Panc1 (cell line): ENCODE measurements at regions not wholly inside any gene's neighbourhood (a gene's known extent, or its start where the extent isn't known, plus 50 kb on each side); places are given as distances from the start of the nearest gene placed in this dataset.

Experiments used
- ATAC-seq: fragments of 200-7000 bp; cut with Tn5 transposase; 2 replicates; pipeline ENCODE4 v1.9.1; 2020; ENCODE audit warnings: mild to moderate bottlenecking, moderate library complexity
- BruUV-seq: library from RNA; stranded (reverse); fragments of 400-500 nt; replicated peaks from 2 replicates; lab custom pipeline; 2021; lab: Mats Ljungman, UMichigan
- CTCF ChIA-PET: fragments of 300-600 bp; sonication (Branson Sonifier 250); formaldehyde crosslinking; loops from one replicate; lab custom pipeline; 2022; ENCODE audit warnings: antibody characterized with exemption; lab: Charles Lee
- POLR2A ChIA-PET: fragments of 300-600 bp; sonication (Branson Sonifier 250); formaldehyde crosslinking; loops from one replicate; lab custom pipeline; 2022; ENCODE audit warnings: antibody characterized with exemption; lab: Charles Lee
- DNase-seq: peaks from one replicate; pipeline ENCODE4 v3.0.0-alpha.2; 2010; ENCODE audit warnings: low read depth, low spot score
- H3K27ac ChIP-seq: 2 replicates; pipeline ENCODE4 v1.5.1; 2011; ENCODE audit warnings: mild to moderate bottlenecking, low read length, inconsistent platforms
- H3K27me3 ChIP-seq: fragments of 200-500 bp; sonication (Bioruptor generic); 2 replicates; pipeline ENCODE4 v1.6.0; 2014; ENCODE audit warnings: low read length, inconsistent platforms; ENCODE audit not compliant: control insufficient read depth, insufficient read depth
- H3K36me3 ChIP-seq: fragments of 200-500 bp; sonication (Bioruptor generic); 2 replicates; pipeline ENCODE4 v1.5.1; 2014; ENCODE audit warnings: inconsistent platforms, mild to moderate bottlenecking, low read length, moderate library complexity; ENCODE audit not compliant: control insufficient read depth, insufficient read depth
- H3K4me1 ChIP-seq: 2 replicates; pipeline ENCODE4 v1.5.1; 2011; ENCODE audit warnings: inconsistent platforms, mild to moderate bottlenecking, low read length, moderate library complexity; ENCODE audit not compliant: control insufficient read depth, insufficient read depth
- H3K4me3 ChIP-seq, 2 experiments: 2 replicates each; pipeline ENCODE4 v1.5.1; 2011 to 2012; ENCODE audit warnings: low read depth in 2 of 2, low read length in 2 of 2, mild to moderate bottlenecking in 2 of 2, inconsistent platforms in 1 of 2, moderate library complexity in 1 of 2
- H3K9me3 ChIP-seq: fragments of 200-500 bp; sonication (Bioruptor generic); 2 replicates; pipeline ENCODE4 v1.5.1; 2014; ENCODE audit warnings: low read depth, mild to moderate bottlenecking, inconsistent platforms, low read length, moderate library complexity; ENCODE audit not compliant: control insufficient read depth, insufficient read depth
- POLR2AphosphoS5 ChIP-seq: IDR thresholded peaks from 2 replicates; pipeline ENCODE4 v1.6.1; 2012; ENCODE audit warnings: mild to moderate bottlenecking, low read depth, low read length, moderate library complexity
- SIN3A ChIP-seq: IDR thresholded peaks from 2 replicates; pipeline ENCODE4 v1.6.1; 2012; ENCODE audit warnings: low read depth, mild to moderate bottlenecking, low read length, moderate library complexity, borderline replicate concordance; ENCODE audit not compliant: insufficient read depth
- TCF7L2 ChIP-seq: IDR thresholded peaks from 2 replicates; pipeline ENCODE4 v1.6.1; 2011; ENCODE audit warnings: mild to moderate bottlenecking, low read depth, low read length, inconsistent platforms
- in situ Hi-C: cut with HindIII; loops from 2 replicates; pipeline ENCODE4 v1.10.0; 2016; ENCODE audit warnings: low sequenced_read_pairs, low pct_unique_long_range_greater_than_20kb
- intact Hi-C: fragments of 100-400 bp; cut with micrococcal nuclease; formaldehyde crosslinking; loops from one replicate; pipeline ENCODE4 v1.10.0; 2022; ENCODE audit not compliant: unreplicated experiment
- TF ChIP-seq, protein P1 (sequence below): fragments of 450-650 bp; IDR thresholded peaks from 2 replicates; pipeline ENCODE4 v1.5.1; 2017; ENCODE audit warnings: mild to moderate bottlenecking
- TF ChIP-seq, protein P2 (sequence below), 2 experiments: IDR thresholded peaks; 2 replicates each; pipeline ENCODE4 v1.6.1; 2011 to 2012; ENCODE audit warnings: low read depth in 2 of 2, control low read depth in 1 of 2, low read length in 1 of 2, mild to moderate bottlenecking in 1 of 2, moderate library complexity in 1 of 2; ENCODE audit not compliant: insufficient read depth in 1 of 2

DNA sequence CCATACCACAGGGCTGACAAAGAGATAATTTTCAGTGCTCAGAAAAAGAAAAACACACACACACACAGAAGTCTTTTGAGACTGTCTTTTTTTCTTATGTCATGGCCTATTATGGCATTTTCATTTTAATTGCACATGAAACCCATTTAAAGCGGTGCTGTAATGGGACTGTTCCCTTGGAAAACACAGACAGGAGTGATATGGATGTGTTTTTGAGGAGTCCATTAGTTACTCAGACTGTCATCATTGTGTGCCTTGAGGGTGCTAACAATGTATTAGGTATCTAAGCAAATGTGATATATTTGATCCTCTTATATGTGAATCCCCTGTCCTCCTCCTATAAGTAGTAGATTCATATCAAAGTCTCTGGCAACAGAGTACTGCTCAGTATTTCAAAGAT, 642.0 kb upstream of the WWC1 start:
- BruUV-seq: no TSS peak
- TF ChIP-seq POLR2AphosphoS5 (no peak), SIN3A (no peak), TCF7L2 (no peak)
- DNase-seq (no peak), ATAC-seq (no peak)
- ChIA-PET CTCF (no interaction called here), POLR2A (no interaction called here)
- H3K27ac ChIP-seq: no peak overlapping the region
- no peaks in the 10 kb centered on the region for H3K9me3 ChIP-seq
- in situ Hi-C loops (no loop called here), intact Hi-C loops (no loop called here)
- H3K4me1 ChIP-seq: no peaks in the 10 kb centered on the region
- H3K27me3 ChIP-seq: no peaks in the 10 kb centered on the region
- H3K36me3 ChIP-seq: no peaks in the 10 kb centered on the region
- H3K4me3 ChIP-seq: no peak overlapping the region

DNA sequence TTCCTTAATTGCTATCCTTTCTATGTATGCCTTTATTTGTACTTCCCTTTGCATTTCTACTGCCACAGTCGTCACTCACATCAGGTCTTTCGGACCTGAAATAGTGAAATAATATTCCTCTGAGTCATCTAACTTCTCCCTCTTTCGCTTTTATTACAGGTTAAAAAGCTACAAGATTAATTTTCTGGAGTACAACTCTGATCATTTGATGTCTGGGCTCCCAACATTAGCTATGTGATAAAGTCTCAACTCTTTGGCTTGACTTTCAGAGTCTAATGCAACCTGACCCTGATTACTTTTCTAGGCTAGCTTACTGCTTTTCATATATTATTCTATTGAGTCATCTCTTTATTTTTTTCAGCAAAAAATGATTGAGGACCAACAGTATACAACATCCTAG, 638.8 kb upstream of the WWC1 start:
- no peak for TF ChIP-seq SIN3A
- no peak for TF ChIP-seq POLR2AphosphoS5
- TF ChIP-seq, protein P1, sequence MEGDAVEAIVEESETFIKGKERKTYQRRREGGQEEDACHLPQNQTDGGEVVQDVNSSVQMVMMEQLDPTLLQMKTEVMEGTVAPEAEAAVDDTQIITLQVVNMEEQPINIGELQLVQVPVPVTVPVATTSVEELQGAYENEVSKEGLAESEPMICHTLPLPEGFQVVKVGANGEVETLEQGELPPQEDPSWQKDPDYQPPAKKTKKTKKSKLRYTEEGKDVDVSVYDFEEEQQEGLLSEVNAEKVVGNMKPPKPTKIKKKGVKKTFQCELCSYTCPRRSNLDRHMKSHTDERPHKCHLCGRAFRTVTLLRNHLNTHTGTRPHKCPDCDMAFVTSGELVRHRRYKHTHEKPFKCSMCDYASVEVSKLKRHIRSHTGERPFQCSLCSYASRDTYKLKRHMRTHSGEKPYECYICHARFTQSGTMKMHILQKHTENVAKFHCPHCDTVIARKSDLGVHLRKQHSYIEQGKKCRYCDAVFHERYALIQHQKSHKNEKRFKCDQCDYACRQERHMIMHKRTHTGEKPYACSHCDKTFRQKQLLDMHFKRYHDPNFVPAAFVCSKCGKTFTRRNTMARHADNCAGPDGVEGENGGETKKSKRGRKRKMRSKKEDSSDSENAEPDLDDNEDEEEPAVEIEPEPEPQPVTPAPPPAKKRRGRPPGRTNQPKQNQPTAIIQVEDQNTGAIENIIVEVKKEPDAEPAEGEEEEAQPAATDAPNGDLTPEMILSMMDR: no peak
- TF ChIP-seq, protein P2, sequence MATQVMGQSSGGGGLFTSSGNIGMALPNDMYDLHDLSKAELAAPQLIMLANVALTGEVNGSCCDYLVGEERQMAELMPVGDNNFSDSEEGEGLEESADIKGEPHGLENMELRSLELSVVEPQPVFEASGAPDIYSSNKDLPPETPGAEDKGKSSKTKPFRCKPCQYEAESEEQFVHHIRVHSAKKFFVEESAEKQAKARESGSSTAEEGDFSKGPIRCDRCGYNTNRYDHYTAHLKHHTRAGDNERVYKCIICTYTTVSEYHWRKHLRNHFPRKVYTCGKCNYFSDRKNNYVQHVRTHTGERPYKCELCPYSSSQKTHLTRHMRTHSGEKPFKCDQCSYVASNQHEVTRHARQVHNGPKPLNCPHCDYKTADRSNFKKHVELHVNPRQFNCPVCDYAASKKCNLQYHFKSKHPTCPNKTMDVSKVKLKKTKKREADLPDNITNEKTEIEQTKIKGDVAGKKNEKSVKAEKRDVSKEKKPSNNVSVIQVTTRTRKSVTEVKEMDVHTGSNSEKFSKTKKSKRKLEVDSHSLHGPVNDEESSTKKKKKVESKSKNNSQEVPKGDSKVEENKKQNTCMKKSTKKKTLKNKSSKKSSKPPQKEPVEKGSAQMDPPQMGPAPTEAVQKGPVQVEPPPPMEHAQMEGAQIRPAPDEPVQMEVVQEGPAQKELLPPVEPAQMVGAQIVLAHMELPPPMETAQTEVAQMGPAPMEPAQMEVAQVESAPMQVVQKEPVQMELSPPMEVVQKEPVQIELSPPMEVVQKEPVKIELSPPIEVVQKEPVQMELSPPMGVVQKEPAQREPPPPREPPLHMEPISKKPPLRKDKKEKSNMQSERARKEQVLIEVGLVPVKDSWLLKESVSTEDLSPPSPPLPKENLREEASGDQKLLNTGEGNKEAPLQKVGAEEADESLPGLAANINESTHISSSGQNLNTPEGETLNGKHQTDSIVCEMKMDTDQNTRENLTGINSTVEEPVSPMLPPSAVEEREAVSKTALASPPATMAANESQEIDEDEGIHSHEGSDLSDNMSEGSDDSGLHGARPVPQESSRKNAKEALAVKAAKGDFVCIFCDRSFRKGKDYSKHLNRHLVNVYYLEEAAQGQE (IDR thresholded peaks at IDR 0.05; ENCODE audit: insufficient read depth in 1 of 2, low read depth in 2 of 2, low read length in 1 of 2): no peak
- no peak for TF ChIP-seq TCF7L2
- Histone ChIP-seq H3K4me1 (no peaks in the 10 kb centered on the region), H3K9me3 (no peaks in the 10 kb centered on the region), H3K27me3 (no peaks in the 10 kb centered on the region), H3K36me3 (no peaks in the 10 kb centered on the region), H3K27ac (no peak overlapping the region), H3K4me3 (no peak overlapping the region)
- in situ Hi-C loops (no loop called here), intact Hi-C loops (no loop called here)
- no peak for ATAC-seq
- no peak for DNase-seq
- POLR2A ChIA-PET: interaction anchor here (0.7 kb wide), 1 partner anchor 307 kb away, joined by 3 read pairs; no protein-coding TSS in a partner anchor
- CTCF ChIA-PET: no interaction called here
- BruUV-seq: no TSS peak

DNA sequence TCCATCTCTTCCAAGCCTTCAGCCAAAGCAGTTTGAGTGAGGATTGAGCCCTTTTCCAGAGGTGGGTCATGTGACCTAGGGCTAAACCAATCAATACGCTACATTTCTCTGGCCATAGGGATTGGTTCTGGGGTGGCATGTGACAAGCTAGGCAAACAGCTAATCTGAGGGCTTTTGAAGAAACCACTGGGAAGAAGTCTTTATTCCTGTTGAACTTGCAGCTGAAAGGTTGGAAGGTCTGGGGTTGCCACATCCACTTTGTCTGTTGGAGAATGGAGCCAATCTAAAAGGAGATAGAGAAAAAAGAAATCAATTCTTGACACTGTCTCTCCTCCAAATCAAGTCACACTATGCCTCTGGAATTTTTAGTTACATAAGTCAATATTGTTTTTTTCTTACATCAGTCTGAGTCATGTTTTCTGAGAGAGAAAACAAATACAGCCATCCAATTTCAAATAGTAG, 637.8 kb upstream of the WWC1 start:
- ChIA-PET POLR2A (no interaction called here), CTCF (no interaction called here)
- H3K27ac ChIP-seq: no peak overlapping the region
- H3K27me3 ChIP-seq: no peaks in the 10 kb centered on the region
- H3K9me3 ChIP-seq: no peaks in the 10 kb centered on the region
- in situ Hi-C loops: no loop called here
- BruUV-seq: no TSS peak
- intact Hi-C loops: no loop called here
- H3K4me3 ChIP-seq: no peak overlapping the region
- ATAC-seq (peak; percentile 63), DNase-seq (peak; percentile 53)
- TF ChIP-seq TCF7L2: no peak
- TF ChIP-seq, protein P1: no peak
- no peaks in the 10 kb centered on the region for H3K36me3 ChIP-seq
- no peaks in the 10 kb centered on the region for H3K4me1 ChIP-seq
